Stomach (tissue), 4 donors: ENCODE measurements at regions not wholly inside any gene's neighbourhood (a gene's known extent, or its start where the extent isn't known, plus 50 kb on each side); places are given as distances from the start of the nearest gene placed in this dataset.

Source experiments
- POLR2A ChIP-seq, 4 donors: fragments of 450-650 bp; IDR thresholded peaks; one replicate each; pipeline ENCODE4 v1.6.1; 2016; ENCODE audit warnings: antibody characterized with exemption in 4 of 4, control low read depth in 2 of 4, mild to moderate bottlenecking in 1 of 4, moderate library complexity in 1 of 4
- POLR2AphosphoS5 ChIP-seq, 3 donors: sonication (generic); formaldehyde crosslinking; IDR thresholded peaks; one replicate each; pipeline ENCODE4 v1.6.1; 2016; ENCODE audit warnings: antibody characterized with exemption in 3 of 3
- TF ChIP-seq, protein P1 (sequence below), 7 experiments: fragments of 450-650 bp in 4 of 7; fragments of 200-600 bp in 3 of 7; sonication (generic) in 3 of 7; IDR thresholded peaks; one replicate each; pipeline ENCODE4 v1.5.1; 2016 to 2019; ENCODE audit warnings: antibody characterized with exemption in 7 of 7, control low read depth in 2 of 7, mild to moderate bottlenecking in 1 of 7

- TF ChIP-seq POLR2A (IDR thresholded peaks at IDR 0.05) (no peak), POLR2AphosphoS5 (IDR thresholded peaks at IDR 0.05) (no peak)
- TF ChIP-seq, protein P1, sequence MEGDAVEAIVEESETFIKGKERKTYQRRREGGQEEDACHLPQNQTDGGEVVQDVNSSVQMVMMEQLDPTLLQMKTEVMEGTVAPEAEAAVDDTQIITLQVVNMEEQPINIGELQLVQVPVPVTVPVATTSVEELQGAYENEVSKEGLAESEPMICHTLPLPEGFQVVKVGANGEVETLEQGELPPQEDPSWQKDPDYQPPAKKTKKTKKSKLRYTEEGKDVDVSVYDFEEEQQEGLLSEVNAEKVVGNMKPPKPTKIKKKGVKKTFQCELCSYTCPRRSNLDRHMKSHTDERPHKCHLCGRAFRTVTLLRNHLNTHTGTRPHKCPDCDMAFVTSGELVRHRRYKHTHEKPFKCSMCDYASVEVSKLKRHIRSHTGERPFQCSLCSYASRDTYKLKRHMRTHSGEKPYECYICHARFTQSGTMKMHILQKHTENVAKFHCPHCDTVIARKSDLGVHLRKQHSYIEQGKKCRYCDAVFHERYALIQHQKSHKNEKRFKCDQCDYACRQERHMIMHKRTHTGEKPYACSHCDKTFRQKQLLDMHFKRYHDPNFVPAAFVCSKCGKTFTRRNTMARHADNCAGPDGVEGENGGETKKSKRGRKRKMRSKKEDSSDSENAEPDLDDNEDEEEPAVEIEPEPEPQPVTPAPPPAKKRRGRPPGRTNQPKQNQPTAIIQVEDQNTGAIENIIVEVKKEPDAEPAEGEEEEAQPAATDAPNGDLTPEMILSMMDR (IDR thresholded peaks at IDR 0.05), result no peak
These were observed 910.6 kb downstream of the QKI start for GRCh38 chr6:164325168-164325567.
